ENCODE measurements at regions not wholly inside any gene's neighbourhood (a gene's known extent, or its start where the extent isn't known, plus 50 kb on each side); places are given as distances from the start of the nearest gene placed in this dataset.
A peak's percentile ranks its signal among the peaks of the same experiment; 100 is the strongest.

DNA sequence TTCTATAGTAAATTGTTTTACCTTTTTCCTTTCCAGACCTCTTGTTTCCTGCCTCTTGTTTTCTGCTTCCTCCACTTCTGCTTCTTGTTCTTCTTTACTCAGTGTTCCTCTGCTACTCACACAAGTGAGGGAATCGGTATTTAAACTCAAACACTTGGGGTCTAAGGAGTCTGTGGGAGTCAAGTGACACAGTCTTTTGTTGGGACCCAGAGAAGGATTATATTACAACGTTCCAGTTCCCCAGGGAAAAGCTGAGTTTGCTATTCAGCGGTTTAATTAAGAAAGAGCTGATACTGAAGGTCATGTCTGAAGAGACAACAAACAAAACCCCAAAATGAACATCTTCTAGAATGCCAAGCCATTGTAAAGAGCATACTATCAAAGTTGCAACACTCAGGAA is 107.8 kb upstream of the CITED2 start:
- Histone ChIP-seq H3K27ac (no peak overlapping the region), H3K36me3 (no peaks in the 10 kb centered on the region), H3K27me3 (no peaks in the 10 kb centered on the region), H3K4me3 (no peak overlapping the region), H3K4me1 (no peaks in the 10 kb centered on the region), H3K9me3 (no peaks in the 10 kb centered on the region)
- 50 to 63% methylated on average over 3 of the region's 3 CpGs for WGBS, 2 donors
- intact Hi-C loops (cut with DNase I) = no loop called here
- DNase-seq = no peak
- TF ChIP-seq CTCF (IDR thresholded peaks at IDR 0.05) = no peak
- no peak for TF ChIP-seq POLR2A (IDR thresholded peaks at IDR 0.05)

DNA sequence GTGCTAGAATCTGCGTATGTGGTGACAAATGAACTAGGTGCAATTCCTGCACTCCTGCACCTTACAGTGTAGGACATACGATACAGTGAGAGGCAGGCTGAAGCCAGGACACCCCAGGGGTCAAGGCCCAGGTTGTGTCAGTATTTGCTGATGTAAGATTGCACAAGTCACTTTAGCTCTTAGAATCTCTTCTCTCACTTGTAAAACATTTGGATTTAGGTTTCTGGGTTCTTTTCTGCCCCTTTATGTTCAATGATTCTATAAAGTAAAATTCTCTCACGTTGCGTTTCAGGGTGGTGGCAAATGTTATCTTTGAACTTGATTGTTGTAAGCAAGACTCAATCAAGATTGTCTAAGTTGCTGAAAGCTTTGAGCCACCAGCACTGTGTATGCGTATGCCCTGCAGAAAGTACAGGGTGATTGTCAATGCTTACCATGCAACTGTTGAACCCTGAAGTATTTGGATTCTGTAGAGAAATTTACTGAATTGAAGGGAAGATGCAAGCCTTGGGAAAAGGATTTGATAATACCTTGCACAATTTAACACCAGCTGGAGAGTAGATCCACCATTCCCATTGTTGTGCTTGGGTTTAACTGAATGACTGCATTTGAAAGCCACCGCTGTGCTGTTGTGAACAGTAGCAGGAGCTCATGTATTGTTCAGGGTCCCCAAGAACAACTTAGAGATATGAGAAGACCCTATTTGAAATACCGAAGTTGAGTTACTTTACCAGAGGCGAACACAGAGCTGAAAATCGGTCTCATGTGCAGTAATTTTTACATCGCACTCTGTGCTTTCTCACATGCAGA is 106.1 kb upstream of the CITED2 start:
- 85 to 90% methylated on average over 10 of the region's 10 CpGs for whole genome bisulfite sequencing, 2 donors
- no peaks in the 10 kb centered on the region for H3K4me1 ChIP-seq
- no peak for TF ChIP-seq POLR2A (IDR thresholded peaks at IDR 0.05)
- no peak for TF ChIP-seq CTCF (IDR thresholded peaks at IDR 0.05)
- no peaks in the 10 kb centered on the region for H3K36me3 ChIP-seq
- H3K4me3 ChIP-seq = no peak overlapping the region
- no peak for DNase-seq
- no peak overlapping the region for H3K27ac ChIP-seq
- H3K9me3 ChIP-seq = no peaks in the 10 kb centered on the region
- intact Hi-C loops (cut with DNase I) = no loop called here
- H3K27me3 ChIP-seq = no peaks in the 10 kb centered on the region

GRCh38 chr6:139479433-139480222 is 105.2 kb upstream of the CITED2 start:
- no peak for DNase-seq
- intact Hi-C loops (cut with DNase I) = no loop called here
- 80 to 85% methylated on average over 8 of the region's 8 CpGs for WGBS, 2 donors
- H3K27ac ChIP-seq = no peak overlapping the region
- no peaks in the 10 kb centered on the region for H3K36me3 ChIP-seq
- H3K9me3 ChIP-seq = no peaks in the 10 kb centered on the region
- TF ChIP-seq CTCF (IDR thresholded peaks at IDR 0.05) (no peak), POLR2A (IDR thresholded peaks at IDR 0.05) (no peak)
- H3K4me1 ChIP-seq = peaks cover 0 to 8% (median 5%) of the 10 kb centered on the region in 3 donors
- H3K27me3 ChIP-seq = no peaks in the 10 kb centered on the region
- H3K4me3 ChIP-seq = no peak overlapping the region

GRCh38 chr6:139475646-139476045 is 101.2 kb upstream of the CITED2 start:
- intact Hi-C loops (cut with DNase I) = no loop called here
- Histone ChIP-seq H3K4me3 (no peak overlapping the region), H3K9me3 (no peaks in the 10 kb centered on the region), H3K27me3 (no peaks in the 10 kb centered on the region), H3K36me3 (no peaks in the 10 kb centered on the region), H3K4me1 (peaks cover 5 to 33% (median 30%) of the 10 kb centered on the region in 3 donors), H3K27ac (no peak overlapping the region)
- DNase-seq = no peak
- no peak for TF ChIP-seq POLR2A (IDR thresholded peaks at IDR 0.05)
- TF ChIP-seq CTCF (IDR thresholded peaks at IDR 0.05) = no peak
- WGBS, 2 donors = 74 to 84% methylated on average over 4 of the region's 4 CpGs

DNA sequence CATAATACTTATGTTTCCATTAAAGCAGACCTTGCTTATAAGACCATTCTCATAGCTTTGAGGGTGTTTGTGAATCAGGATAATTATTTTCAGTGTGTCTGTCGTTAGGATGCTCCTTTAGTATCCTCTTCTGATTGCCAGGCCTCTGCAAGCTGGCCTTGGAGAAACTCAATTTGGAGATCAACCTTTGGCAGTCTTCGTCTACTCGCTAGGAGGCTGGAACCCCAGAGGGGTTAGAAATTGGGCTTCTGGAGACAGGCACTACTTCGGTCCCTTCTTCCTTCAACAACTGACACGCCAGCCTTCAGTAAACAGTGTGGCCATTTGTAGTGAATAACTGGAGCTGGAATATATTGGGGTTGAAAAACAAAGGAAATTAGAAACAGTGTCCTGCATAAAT is 100.8 kb upstream of the CITED2 start:
- TF ChIP-seq POLR2A (IDR thresholded peaks at IDR 0.05) = no peak
- DNase-seq = no peak
- intact Hi-C loops (cut with DNase I) = no loop called here
- no peaks in the 10 kb centered on the region for H3K27me3 ChIP-seq
- H3K27ac ChIP-seq = peak overlapping the region in 2 of 4 donors; percentile 9 to 71
- H3K4me1 ChIP-seq = peaks cover 5 to 33% (median 30%) of the 10 kb centered on the region in 3 donors
- H3K9me3 ChIP-seq = no peaks in the 10 kb centered on the region
- no peaks in the 10 kb centered on the region for H3K36me3 ChIP-seq
- H3K4me3 ChIP-seq = no peak overlapping the region
- WGBS, 2 donors = 79 to 83% methylated on average over 4 to 5 of the region's 5 CpGs
